Umbilical cord (tissue), 1 donor: ENCODE measurements at regions not wholly inside any gene's neighbourhood (a gene's known extent, or its start where the extent isn't known, plus 50 kb on each side); places are given as distances from the start of the nearest gene placed in this dataset.
"Not testable (repeated sequence)": the region's sequence is repeated elsewhere in the genome, so short reads cannot be mapped to it uniquely, and the experiment has no call there.

Experiments used
- DNase-seq: peaks from one replicate; pipeline ENCODE4 v3.0.0-alpha.2; 2015; ENCODE audit warnings: low spot score

- no peak for DNase-seq
Observed at GRCh38 chr18:34942276-34942675, 98.9 kb upstream of the MAPRE2 start.

- no peak for DNase-seq
Observed at GRCh38 chr18:34942975-34943374, 98.2 kb upstream of the MAPRE2 start.

- no peak for DNase-seq
Observed at GRCh38 chr18:34943587-34943986, 97.6 kb upstream of the MAPRE2 start.

- peak; percentile 11 for DNase-seq
Observed at GRCh38 chr18:34947711-34948125, 93.5 kb upstream of the MAPRE2 start.

GRCh38 chr18:34951625-34952379 lies 89.4 kb upstream of the MAPRE2 start:
- no peak for DNase-seq

GRCh38 chr18:34953212-34953611 lies 88.0 kb upstream of the MAPRE2 start:
- no peak for DNase-seq

- DNase-seq: not testable (repeated sequence)
Observed at GRCh38 chr18:34955494-34955893, 85.7 kb upstream of the MAPRE2 start.

- DNase-seq: no peak
Observed at GRCh38 chr18:34956663-34957062, 84.5 kb upstream of the MAPRE2 start.

- DNase-seq: no peak
Observed at GRCh38 chr18:34957119-34957863, 83.9 kb upstream of the MAPRE2 start.

- no peak for DNase-seq
Observed at GRCh38 chr18:34957864-34958259, 83.4 kb upstream of the MAPRE2 start.

GRCh38 chr18:34959211-34959829 lies 81.9 kb upstream of the MAPRE2 start:
- DNase-seq: no peak

- DNase-seq: no peak
Observed at GRCh38 chr18:34959989-34960388, 81.2 kb upstream of the MAPRE2 start.

- DNase-seq: no peak
Observed at GRCh38 chr18:34965108-34965507, 76.1 kb upstream of the MAPRE2 start.

GRCh38 chr18:34965566-34965965 lies 75.6 kb upstream of the MAPRE2 start:
- no peak for DNase-seq

GRCh38 chr18:34970106-34970505 lies 71.1 kb upstream of the MAPRE2 start:
- DNase-seq: no peak

GRCh38 chr18:34971313-34971712 lies 69.9 kb upstream of the MAPRE2 start:
- DNase-seq: no peak

- DNase-seq: no peak
Observed at GRCh38 chr18:34972765-34973414, 68.3 kb upstream of the MAPRE2 start.

GRCh38 chr18:34976123-34976522 lies 65.1 kb upstream of the MAPRE2 start:
- DNase-seq: no peak

- DNase-seq: no peak
Observed at GRCh38 chr18:34976534-34976898, 64.7 kb upstream of the MAPRE2 start.

GRCh38 chr18:34976899-34977837 lies 64.0 kb upstream of the MAPRE2 start:
- peak; percentile 60 for DNase-seq
